ENCODE measurements at regions not wholly inside any gene's neighbourhood (a gene's known extent, or its start where the extent isn't known, plus 50 kb on each side); places are given as distances from the start of the nearest gene placed in this dataset.

GRCh38 chr2:19536136-19536535, 177.7 kb upstream of the OSR1 start:
- DNase-seq = no peak
- H3K4me2 ChIP-seq (ENCODE audit: low read length) = no peak overlapping the region

GRCh38 chr2:19532547-19533196, 174.2 kb upstream of the OSR1 start:
- no peak for ATAC-seq
- Histone ChIP-seq H3K27me3 (ENCODE audit: low read length) (no peaks in the 10 kb centered on the region), H4K20me1 (ENCODE audit: low read length) (no peaks in the 10 kb centered on the region), H3F3A (ENCODE audit: low read length, unreplicated experiment) (no peaks in the 10 kb centered on the region), H3K4me1 (ENCODE audit: insufficient read depth, low read length) (peaks cover 5% of the 10 kb centered on the region), H3K4me2 (ENCODE audit: low read length) (no peak overlapping the region), H3K9ac (ENCODE audit: low read length) (no peak overlapping the region), H3K4me3 (ENCODE audit: low read length) (no peak overlapping the region), H3K9me2 (replicated peaks; ENCODE audit: low read length) (no peaks in the 10 kb centered on the region), H2AFZ (ENCODE audit: low read length) (no peak overlapping the region), H3K36me3 (ENCODE audit: low read depth, low read length) (no peaks in the 10 kb centered on the region), H3K79me2 (ENCODE audit: low read length) (no peaks in the 10 kb centered on the region), H3K9me3 (ENCODE audit: low read length) (no peaks in the 10 kb centered on the region), H3K27ac (ENCODE audit: low read length) (no peak overlapping the region)
- BruUV-seq (replicated peaks) = no TSS peak
- TF ChIP-seq, protein P1, sequence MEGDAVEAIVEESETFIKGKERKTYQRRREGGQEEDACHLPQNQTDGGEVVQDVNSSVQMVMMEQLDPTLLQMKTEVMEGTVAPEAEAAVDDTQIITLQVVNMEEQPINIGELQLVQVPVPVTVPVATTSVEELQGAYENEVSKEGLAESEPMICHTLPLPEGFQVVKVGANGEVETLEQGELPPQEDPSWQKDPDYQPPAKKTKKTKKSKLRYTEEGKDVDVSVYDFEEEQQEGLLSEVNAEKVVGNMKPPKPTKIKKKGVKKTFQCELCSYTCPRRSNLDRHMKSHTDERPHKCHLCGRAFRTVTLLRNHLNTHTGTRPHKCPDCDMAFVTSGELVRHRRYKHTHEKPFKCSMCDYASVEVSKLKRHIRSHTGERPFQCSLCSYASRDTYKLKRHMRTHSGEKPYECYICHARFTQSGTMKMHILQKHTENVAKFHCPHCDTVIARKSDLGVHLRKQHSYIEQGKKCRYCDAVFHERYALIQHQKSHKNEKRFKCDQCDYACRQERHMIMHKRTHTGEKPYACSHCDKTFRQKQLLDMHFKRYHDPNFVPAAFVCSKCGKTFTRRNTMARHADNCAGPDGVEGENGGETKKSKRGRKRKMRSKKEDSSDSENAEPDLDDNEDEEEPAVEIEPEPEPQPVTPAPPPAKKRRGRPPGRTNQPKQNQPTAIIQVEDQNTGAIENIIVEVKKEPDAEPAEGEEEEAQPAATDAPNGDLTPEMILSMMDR (conservative IDR thresholded peaks at IDR 0.05; ENCODE audit: low read depth, low read length) = no peak
- no peak for TF ChIP-seq EZH2 (IDR thresholded peaks at IDR 0.05; ENCODE audit: low read length, unreplicated experiment)
- no peak for TF ChIP-seq EZH2phosphoT487 (IDR thresholded peaks at IDR 0.05; ENCODE audit: borderline replicate concordance, low read length)
- ChIA-PET POLR2A (ENCODE audit: unreplicated experiment) (no interaction called here), CTCF (no interaction called here)
- intact Hi-C loops (cut with micrococcal nuclease) = no loop called here
- DNase-seq = no peak

More at GRCh38 chr2:19536136-19536535, 177.7 kb upstream of the OSR1 start:
- ChIA-PET POLR2A (ENCODE audit: unreplicated experiment) (no interaction called here), CTCF (no interaction called here)
- TF ChIP-seq EZH2 (IDR thresholded peaks at IDR 0.05; ENCODE audit: low read length, unreplicated experiment) (no peak), EZH2phosphoT487 (IDR thresholded peaks at IDR 0.05; ENCODE audit: borderline replicate concordance, low read length) (no peak)
- TF ChIP-seq, protein P1 (conservative IDR thresholded peaks at IDR 0.05; ENCODE audit: low read depth, low read length) = no peak
- Histone ChIP-seq H3K79me2 (ENCODE audit: low read length) (no peaks in the 10 kb centered on the region), H3K27ac (ENCODE audit: low read length) (no peak overlapping the region), H3K4me3 (ENCODE audit: low read length) (no peak overlapping the region), H3K9me2 (replicated peaks; ENCODE audit: low read length) (no peaks in the 10 kb centered on the region), H3K36me3 (ENCODE audit: low read depth, low read length) (no peaks in the 10 kb centered on the region), H3K4me1 (ENCODE audit: insufficient read depth, low read length) (peaks cover 34% of the 10 kb centered on the region), H4K20me1 (ENCODE audit: low read length) (no peaks in the 10 kb centered on the region), H3F3A (ENCODE audit: low read length, unreplicated experiment) (peaks cover 15% of the 10 kb centered on the region), H3K27me3 (ENCODE audit: low read length) (no peaks in the 10 kb centered on the region), H3K9ac (ENCODE audit: low read length) (no peak overlapping the region), H2AFZ (ENCODE audit: low read length) (no peak overlapping the region), H3K9me3 (ENCODE audit: low read length) (no peaks in the 10 kb centered on the region)
- no peak for ATAC-seq
- intact Hi-C loops (cut with micrococcal nuclease) = no loop called here
- BruUV-seq (replicated peaks) = no TSS peak

- CTCF ChIA-PET = no interaction called here
- DNase-seq (no peak), ATAC-seq (no peak)
- H3K4me3 ChIP-seq (ENCODE audit: low read length) = no peak overlapping the region
- no TSS peak for BruUV-seq (replicated peaks)
- H3K9me3 ChIP-seq (ENCODE audit: low read length) = no peaks in the 10 kb centered on the region
- H3K27me3 ChIP-seq (ENCODE audit: low read length) = no peaks in the 10 kb centered on the region
- TF ChIP-seq, protein P1 (conservative IDR thresholded peaks at IDR 0.05; ENCODE audit: low read depth, low read length) = no peak
- TF ChIP-seq EZH2 (IDR thresholded peaks at IDR 0.05; ENCODE audit: low read length, unreplicated experiment) (no peak), EZH2phosphoT487 (IDR thresholded peaks at IDR 0.05; ENCODE audit: borderline replicate concordance, low read length) (no peak)
- no peaks in the 10 kb centered on the region for H3K36me3 ChIP-seq (ENCODE audit: low read depth, low read length)
- H3K4me1 ChIP-seq (ENCODE audit: insufficient read depth, low read length) = no peaks in the 10 kb centered on the region
- no peaks in the 10 kb centered on the region for H3K9me2 ChIP-seq (replicated peaks; ENCODE audit: low read length)
- H3F3A ChIP-seq (ENCODE audit: low read length, unreplicated experiment) = no peaks in the 10 kb centered on the region
- intact Hi-C loops (cut with micrococcal nuclease) = no loop called here
- H4K20me1 ChIP-seq (ENCODE audit: low read length) = no peaks in the 10 kb centered on the region
- H3K27ac ChIP-seq (ENCODE audit: low read length) = no peak overlapping the region
- no peak overlapping the region for H3K9ac ChIP-seq (ENCODE audit: low read length)
- H2AFZ ChIP-seq (ENCODE audit: low read length) = no peak overlapping the region
- H3K79me2 ChIP-seq (ENCODE audit: low read length) = no peaks in the 10 kb centered on the region
- H3K4me2 ChIP-seq (ENCODE audit: low read length) = no peak overlapping the region
- POLR2A ChIA-PET (ENCODE audit: unreplicated experiment) = no interaction called here
Observed at GRCh38 chr2:19529677-19530076, 171.3 kb upstream of the OSR1 start.

Data from PC-3 (cell line).